ENCODE measurements at regions not wholly inside any gene's neighbourhood (a gene's known extent, or its start where the extent isn't known, plus 50 kb on each side); places are given as distances from the start of the nearest gene placed in this dataset.

DNA sequence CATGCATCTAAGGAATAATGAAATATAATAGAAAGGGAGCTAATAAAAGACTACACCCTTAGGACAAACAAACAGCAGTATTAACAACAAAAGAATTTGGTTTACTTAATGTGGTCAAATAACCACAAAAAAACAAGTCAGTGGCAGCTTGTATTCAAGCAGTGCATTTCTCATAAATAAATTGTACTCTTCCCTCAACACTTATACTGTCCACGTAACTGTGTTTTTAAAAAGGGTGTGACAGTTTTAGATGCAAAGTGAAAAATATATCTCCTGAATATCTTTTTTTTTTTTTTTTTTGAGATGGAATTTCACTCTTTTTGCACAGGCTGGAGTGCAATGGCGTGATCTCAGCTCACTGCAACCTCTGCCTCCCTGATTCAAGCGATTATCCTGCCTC lies 698.2 kb upstream of the CADM2 start:
- no peak for ATAC-seq
- H3K4me2 ChIP-seq (ENCODE audit: low read length) = no peak overlapping the region
- intact Hi-C loops (cut with micrococcal nuclease) = no loop called here
- no peaks in the 10 kb centered on the region for H3K4me1 ChIP-seq (ENCODE audit: control insufficient read depth in 1 of 2, insufficient read depth in 2 of 2, low read length in 2 of 2)
- peaks cover 0 to 25% of the 10 kb centered on the region in 2 experiments; a peak in 3 of 4 replicates for H3K9me3 ChIP-seq (ENCODE audit: control insufficient read depth in 1 of 2, insufficient read depth in 1 of 2, low read depth in 1 of 2, low read length in 2 of 2)
- no peaks in the 10 kb centered on the region for H3K9me2 ChIP-seq (ENCODE audit: insufficient read depth)
- ChIA-PET POLR2A (no interaction called here), RAD21 (ENCODE audit: low non-redundant PET in 1 of 2, low total read pairs in 2 of 2, uncharacterized antibody in 2 of 2, unreplicated experiment in 2 of 2) (no interaction called here), CTCF (no interaction called here)
- TF ChIP-seq EGR1 (IDR thresholded peaks at IDR 0.05; ENCODE audit: low read depth) (no peak), CEBPB (IDR thresholded peaks at IDR 0.05; ENCODE audit: low read depth) (no peak), FOSL1 (IDR thresholded peaks at IDR 0.05; ENCODE audit: low read depth) (no peak), TCF7L2 (IDR thresholded peaks at IDR 0.05; ENCODE audit: borderline replicate concordance, extremely low read depth, insufficient read depth, insufficient read length) (no peak), YY1 (IDR thresholded peaks at IDR 0.05; ENCODE audit: extremely low read depth, insufficient replicate concordance, low read depth, low read length) (no peak), SRF (IDR thresholded peaks at IDR 0.05; ENCODE audit: low read depth) (no peak), SP1 (IDR thresholded peaks at IDR 0.05; ENCODE audit: low read depth) (no peak), EZH2 (IDR thresholded peaks at IDR 0.05) (no peak), POLR2AphosphoS5 (IDR thresholded peaks at IDR 0.05; ENCODE audit: low read depth, low read length) (no peak), ZNF274 (IDR thresholded peaks at IDR 0.05; ENCODE audit: low read depth, low read length) (no peak), EZH2phosphoT487 (IDR thresholded peaks at IDR 0.05; ENCODE audit: borderline replicate concordance) (no peak), ELF1 (IDR thresholded peaks at IDR 0.05; ENCODE audit: borderline replicate concordance, low read depth) (no peak), ZFX (IDR thresholded peaks at IDR 0.05) (no peak), SIN3A (IDR thresholded peaks at IDR 0.05; ENCODE audit: low read depth) (no peak), CBX3 (IDR thresholded peaks at IDR 0.05; ENCODE audit: low read depth) (no peak)
- TF ChIP-seq, protein P1, sequence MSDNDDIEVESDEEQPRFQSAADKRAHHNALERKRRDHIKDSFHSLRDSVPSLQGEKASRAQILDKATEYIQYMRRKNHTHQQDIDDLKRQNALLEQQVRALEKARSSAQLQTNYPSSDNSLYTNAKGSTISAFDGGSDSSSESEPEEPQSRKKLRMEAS (IDR thresholded peaks at IDR 0.05) = no peak
- TF ChIP-seq, protein P2, sequence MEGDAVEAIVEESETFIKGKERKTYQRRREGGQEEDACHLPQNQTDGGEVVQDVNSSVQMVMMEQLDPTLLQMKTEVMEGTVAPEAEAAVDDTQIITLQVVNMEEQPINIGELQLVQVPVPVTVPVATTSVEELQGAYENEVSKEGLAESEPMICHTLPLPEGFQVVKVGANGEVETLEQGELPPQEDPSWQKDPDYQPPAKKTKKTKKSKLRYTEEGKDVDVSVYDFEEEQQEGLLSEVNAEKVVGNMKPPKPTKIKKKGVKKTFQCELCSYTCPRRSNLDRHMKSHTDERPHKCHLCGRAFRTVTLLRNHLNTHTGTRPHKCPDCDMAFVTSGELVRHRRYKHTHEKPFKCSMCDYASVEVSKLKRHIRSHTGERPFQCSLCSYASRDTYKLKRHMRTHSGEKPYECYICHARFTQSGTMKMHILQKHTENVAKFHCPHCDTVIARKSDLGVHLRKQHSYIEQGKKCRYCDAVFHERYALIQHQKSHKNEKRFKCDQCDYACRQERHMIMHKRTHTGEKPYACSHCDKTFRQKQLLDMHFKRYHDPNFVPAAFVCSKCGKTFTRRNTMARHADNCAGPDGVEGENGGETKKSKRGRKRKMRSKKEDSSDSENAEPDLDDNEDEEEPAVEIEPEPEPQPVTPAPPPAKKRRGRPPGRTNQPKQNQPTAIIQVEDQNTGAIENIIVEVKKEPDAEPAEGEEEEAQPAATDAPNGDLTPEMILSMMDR (IDR thresholded peaks at IDR 0.05 in 2 of 3, conservative IDR thresholded peaks at IDR 0.05 in 1 of 3; ENCODE audit: borderline replicate concordance in 1 of 3, insufficient read depth in 1 of 3, low read depth in 2 of 3, low read length in 2 of 3) = no peak
- TF ChIP-seq, protein P3, sequence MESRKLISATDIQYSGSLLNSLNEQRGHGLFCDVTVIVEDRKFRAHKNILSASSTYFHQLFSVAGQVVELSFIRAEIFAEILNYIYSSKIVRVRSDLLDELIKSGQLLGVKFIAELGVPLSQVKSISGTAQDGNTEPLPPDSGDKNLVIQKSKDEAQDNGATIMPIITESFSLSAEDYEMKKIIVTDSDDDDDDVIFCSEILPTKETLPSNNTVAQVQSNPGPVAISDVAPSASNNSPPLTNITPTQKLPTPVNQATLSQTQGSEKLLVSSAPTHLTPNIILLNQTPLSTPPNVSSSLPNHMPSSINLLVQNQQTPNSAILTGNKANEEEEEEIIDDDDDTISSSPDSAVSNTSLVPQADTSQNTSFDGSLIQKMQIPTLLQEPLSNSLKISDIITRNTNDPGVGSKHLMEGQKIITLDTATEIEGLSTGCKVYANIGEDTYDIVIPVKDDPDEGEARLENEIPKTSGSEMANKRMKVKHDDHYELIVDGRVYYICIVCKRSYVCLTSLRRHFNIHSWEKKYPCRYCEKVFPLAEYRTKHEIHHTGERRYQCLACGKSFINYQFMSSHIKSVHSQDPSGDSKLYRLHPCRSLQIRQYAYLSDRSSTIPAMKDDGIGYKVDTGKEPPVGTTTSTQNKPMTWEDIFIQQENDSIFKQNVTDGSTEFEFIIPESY (IDR thresholded peaks at IDR 0.05; ENCODE audit: extremely low read depth, insufficient replicate concordance, low read length) = no peak
- no peak overlapping the region for H3K9ac ChIP-seq (ENCODE audit: low read length)
- no peaks in the 10 kb centered on the region for H4K20me1 ChIP-seq (ENCODE audit: insufficient read depth)
- BruUV-seq (replicated peaks) = no TSS peak
- H3K4me3 ChIP-seq (replicated peaks in 1 of 2; ENCODE audit: low read depth in 1 of 2, low read length in 2 of 2) = no peak overlapping the region
- H3K36me3 ChIP-seq (ENCODE audit: control insufficient read depth in 1 of 2, insufficient read depth in 2 of 2, low read length in 2 of 2) = no peaks in the 10 kb centered on the region
- H3K79me2 ChIP-seq (ENCODE audit: insufficient read depth, low read length) = no peaks in the 10 kb centered on the region
- no peak overlapping the region for H3K27ac ChIP-seq (ENCODE audit: low read depth, low read length)
- no peaks in the 10 kb centered on the region for H3K27me3 ChIP-seq (ENCODE audit: insufficient read depth, low read length)
- no peak for DNase-seq (ENCODE audit: low read depth, low spot score)
- H2AFZ ChIP-seq (ENCODE audit: low read depth, low read length, poor library complexity, severe bottlenecking) = no peak overlapping the region
